Mucosa of rectum (tissue), 2 donors: ENCODE measurements at regions not wholly inside any gene's neighbourhood (a gene's known extent, or its start where the extent isn't known, plus 50 kb on each side); places are given as distances from the start of the nearest gene placed in this dataset.
A peak's percentile ranks its signal among the peaks of the same experiment; 100 is the strongest.

Experiments used
- H3K27ac ChIP-seq, 2 donors: one replicate each; pipeline ENCODE4 v1.7.0; 2013; ENCODE audit warnings: inconsistent platforms in 2 of 2, low read depth in 2 of 2, low read length in 2 of 2
- H3K27me3 ChIP-seq, 2 donors: one replicate each; pipeline ENCODE4 v1.7.0; 2013; ENCODE audit warnings: low read length in 2 of 2; ENCODE audit not compliant: control insufficient read depth in 2 of 2, insufficient read depth in 2 of 2
- H3K36me3 ChIP-seq, 2 donors: one replicate each; pipeline ENCODE4 v1.7.0; 2013; ENCODE audit warnings: low read length in 2 of 2; ENCODE audit not compliant: control insufficient read depth in 2 of 2, insufficient read depth in 2 of 2
- H3K4me1 ChIP-seq, 2 donors: one replicate each; pipeline ENCODE4 v1.7.0; 2013; ENCODE audit warnings: low read length in 2 of 2, mild to moderate bottlenecking in 1 of 2; ENCODE audit not compliant: control insufficient read depth in 2 of 2, insufficient read depth in 2 of 2
- H3K4me3 ChIP-seq, 2 donors: one replicate each; pipeline ENCODE4 v1.7.0; 2013; ENCODE audit warnings: low read length in 2 of 2
- H3K9ac ChIP-seq, 2 donors: one replicate each; pipeline ENCODE4 v1.7.0; 2013; ENCODE audit warnings: low read length in 2 of 2, low read depth in 1 of 2, mild to moderate bottlenecking in 1 of 2
- H3K9me3 ChIP-seq, 2 donors: one replicate each; pipeline ENCODE4 v1.7.0; 2013; ENCODE audit warnings: low read length in 2 of 2; ENCODE audit not compliant: control insufficient read depth in 2 of 2
- donor health status: healthy.
- donor health status: Normal muscosa, but diverticular disease.

DNA sequence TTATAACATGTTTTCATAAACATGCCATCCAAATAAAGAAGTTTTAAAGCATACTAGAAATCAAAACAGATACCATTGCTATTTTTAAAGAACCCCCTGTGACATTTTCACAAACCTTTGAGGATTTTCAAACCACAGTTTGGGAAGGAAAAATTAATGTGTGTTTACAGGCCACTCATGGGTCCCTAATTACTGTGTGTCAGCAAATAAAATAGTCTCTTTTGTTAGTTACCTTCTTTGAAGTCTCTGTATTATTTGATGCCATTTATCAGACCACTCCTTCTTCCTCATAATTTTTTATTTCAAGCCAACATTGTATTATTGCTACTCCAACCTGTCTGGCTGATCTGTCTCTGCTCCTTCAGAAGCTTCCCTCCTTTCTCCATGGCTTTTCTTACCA, 72.6 kb upstream of the TET2 start:
- Histone ChIP-seq H3K9me3 (no peaks in the 10 kb centered on the region), H3K4me3 (no peak overlapping the region), H3K27me3 (no peaks in the 10 kb centered on the region), H3K36me3 (no peaks in the 10 kb centered on the region), H3K27ac (no peak overlapping the region), H3K4me1 (no peaks in the 10 kb centered on the region), H3K9ac (no peak overlapping the region)

DNA sequence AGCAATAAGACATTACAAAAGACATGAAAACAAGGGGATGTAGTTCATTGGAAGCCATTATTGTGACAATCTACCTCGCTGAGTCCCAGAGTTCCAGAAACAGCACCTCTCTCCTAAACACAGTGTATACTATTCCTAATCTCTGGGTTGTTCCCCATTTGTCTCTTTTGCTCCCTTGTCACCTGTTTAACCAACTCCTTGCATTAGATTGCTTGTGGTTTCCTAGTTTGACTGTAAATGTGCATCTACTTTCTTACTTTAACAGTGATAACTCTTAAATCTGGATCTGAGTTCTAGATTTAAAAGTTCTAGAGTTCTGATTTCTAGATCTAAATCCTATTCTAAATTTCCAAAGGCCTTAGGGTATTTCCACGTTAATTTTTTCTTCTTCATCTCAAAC, 71.6 kb upstream of the TET2 start:
- Histone ChIP-seq H3K4me3 (no peak overlapping the region), H3K4me1 (no peaks in the 10 kb centered on the region), H3K9me3 (no peaks in the 10 kb centered on the region), H3K9ac (no peak overlapping the region), H3K27me3 (no peaks in the 10 kb centered on the region), H3K27ac (no peak overlapping the region), H3K36me3 (no peaks in the 10 kb centered on the region)

DNA sequence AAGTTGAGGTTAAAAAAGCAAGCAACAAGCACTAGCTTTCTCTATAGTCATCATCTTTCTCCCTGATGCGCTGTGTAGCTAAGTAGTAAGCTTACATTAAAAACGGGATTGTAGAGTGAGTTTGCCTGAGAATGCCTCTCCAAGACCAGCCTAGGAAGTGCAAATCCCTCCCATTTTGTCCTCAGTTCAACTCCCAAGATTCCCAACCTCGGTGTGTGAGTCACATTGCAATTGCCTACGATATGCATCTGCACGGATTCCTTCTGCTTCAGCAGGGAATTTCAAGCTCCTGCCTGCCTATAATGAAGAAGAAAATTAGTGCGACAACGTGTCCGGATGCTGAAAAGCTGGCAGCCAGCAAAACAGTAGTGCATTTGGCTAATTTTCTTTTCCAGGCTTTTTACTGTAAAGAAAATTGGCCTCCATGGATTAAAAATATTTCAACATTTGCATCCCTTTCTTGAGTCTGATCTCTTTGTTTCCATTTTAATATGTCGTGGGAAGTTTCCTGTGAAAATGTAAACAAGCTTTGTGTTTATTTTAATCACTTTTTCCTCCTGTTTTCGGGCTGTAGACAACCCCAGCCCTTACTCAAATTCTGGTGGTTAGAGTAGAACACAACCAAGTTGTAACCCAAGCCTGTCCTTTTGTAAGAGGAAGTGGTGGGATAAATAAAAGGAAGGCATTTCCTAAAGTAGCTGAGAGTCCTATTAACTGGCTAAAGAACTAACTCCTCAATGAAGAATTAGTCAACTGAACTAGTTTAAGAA, 58.4 kb upstream of the TET2 start:
- peak overlapping the region; percentile 24 to 49 for H3K4me3 ChIP-seq
- peak overlapping the region in 1 of 2 donors; percentile 7 for H3K27ac ChIP-seq
- H3K27me3 ChIP-seq, result no peaks in the 10 kb centered on the region
- no peak overlapping the region for H3K9ac ChIP-seq
- H3K4me1 ChIP-seq, result peaks cover 0 to 4% of the 10 kb centered on the region in 2 donors
- H3K36me3 ChIP-seq, result no peaks in the 10 kb centered on the region
- H3K9me3 ChIP-seq, result no peaks in the 10 kb centered on the region

DNA sequence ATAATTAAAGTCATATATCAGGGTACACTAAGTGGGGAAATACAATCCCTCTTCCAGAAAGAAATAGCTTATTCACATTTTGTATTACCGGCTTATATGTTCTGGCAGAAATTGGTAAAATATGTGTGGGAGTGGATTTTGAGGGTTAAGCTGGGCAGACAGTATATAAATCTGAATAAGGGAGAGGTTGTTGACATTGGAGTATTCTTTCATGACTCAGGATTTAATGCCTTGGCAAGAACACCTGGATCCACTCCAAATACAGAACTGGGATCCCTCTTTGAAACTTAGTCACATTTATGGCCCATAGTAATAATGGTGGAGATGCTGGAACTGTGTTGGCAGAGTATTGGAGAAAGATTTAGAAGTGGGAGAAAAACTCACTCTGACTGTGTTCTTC, 54.3 kb upstream of the TET2 start:
- Histone ChIP-seq H3K27me3 (no peaks in the 10 kb centered on the region), H3K9me3 (peaks cover 0 to 3% of the 10 kb centered on the region in 2 donors), H3K4me1 (peaks cover 0 to 4% of the 10 kb centered on the region in 2 donors), H3K9ac (no peak overlapping the region), H3K4me3 (no peak overlapping the region), H3K36me3 (no peaks in the 10 kb centered on the region), H3K27ac (no peak overlapping the region)

DNA sequence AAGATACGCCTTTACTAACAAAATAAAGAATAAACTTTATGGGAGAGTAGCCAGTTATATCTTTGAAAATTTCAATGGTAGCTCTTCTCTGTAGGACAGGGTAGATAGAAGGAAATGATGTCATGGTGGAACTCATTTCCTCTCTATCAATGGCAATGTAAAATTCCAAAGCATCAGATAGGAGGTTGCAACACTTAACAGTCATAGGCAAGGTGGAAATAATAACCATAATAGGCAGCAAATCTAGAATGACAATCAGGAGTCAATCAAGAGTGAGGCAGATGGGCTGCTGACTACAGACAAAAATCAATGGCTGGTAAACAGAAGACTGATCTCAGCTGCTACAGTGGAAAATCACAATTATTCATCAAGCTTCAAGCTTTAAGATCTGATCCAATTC, 53.9 kb upstream of the TET2 start:
- H3K9me3 ChIP-seq, result peaks cover 0 to 3% of the 10 kb centered on the region in 2 donors
- no peak overlapping the region for H3K9ac ChIP-seq
- H3K4me1 ChIP-seq, result peaks cover 0 to 4% of the 10 kb centered on the region in 2 donors
- H3K27me3 ChIP-seq, result no peaks in the 10 kb centered on the region
- no peak overlapping the region for H3K27ac ChIP-seq
- no peaks in the 10 kb centered on the region for H3K36me3 ChIP-seq
- no peak overlapping the region for H3K4me3 ChIP-seq

DNA sequence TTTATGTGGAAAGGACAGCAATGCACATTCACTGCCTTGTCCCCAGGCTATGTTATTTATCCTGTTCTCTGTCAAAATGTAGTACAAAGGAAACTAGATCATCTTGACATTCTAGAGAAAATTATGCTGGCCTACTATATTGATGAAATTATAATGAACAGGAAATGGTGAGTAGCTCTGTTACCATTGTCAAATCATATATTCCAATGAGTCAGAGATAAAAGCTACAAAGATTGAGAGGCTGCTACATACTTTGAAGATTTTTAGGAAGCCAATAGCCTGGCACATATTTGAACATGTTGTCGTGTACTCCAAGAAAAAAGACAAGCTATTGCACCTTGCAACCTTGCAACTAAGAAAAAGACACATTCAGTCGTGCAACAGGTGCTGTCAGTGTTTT, 52.7 kb upstream of the TET2 start:
- Histone ChIP-seq H3K27me3 (no peaks in the 10 kb centered on the region), H3K4me1 (peaks cover 0 to 4% of the 10 kb centered on the region in 2 donors), H3K9ac (no peak overlapping the region), H3K27ac (no peak overlapping the region), H3K9me3 (peaks cover 0 to 3% of the 10 kb centered on the region in 2 donors), H3K4me3 (no peak overlapping the region), H3K36me3 (no peaks in the 10 kb centered on the region)
